ENCODE measurements at regions not wholly inside any gene's neighbourhood (a gene's known extent, or its start where the extent isn't known, plus 50 kb on each side); places are given as distances from the start of the nearest gene placed in this dataset.
"Not testable (repeated sequence)": the region's sequence is repeated elsewhere in the genome, so short reads cannot be mapped to it uniquely, and the experiment has no call there.

DNA sequence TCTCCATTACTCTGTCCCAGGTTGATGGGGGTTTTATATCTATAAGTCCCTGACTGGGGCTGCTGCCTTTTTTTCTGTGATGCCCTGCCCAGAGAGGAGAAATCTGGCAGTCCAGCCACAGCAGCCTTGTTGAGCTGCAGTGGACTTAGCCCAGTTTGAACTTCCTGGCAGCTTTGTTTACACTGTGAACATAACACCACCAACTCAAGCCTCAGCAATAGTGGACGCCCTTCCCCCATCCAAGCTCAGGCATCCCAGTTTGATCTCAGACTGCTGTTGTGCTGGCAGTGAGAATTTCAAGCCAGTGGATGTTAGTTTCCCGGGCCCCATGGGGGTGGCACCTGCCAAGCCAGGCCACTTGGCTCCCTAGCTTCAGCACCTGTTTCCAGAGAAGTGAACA, 298.5 kb upstream of the KDM5D start:
- DNase-seq: no peak

DNA sequence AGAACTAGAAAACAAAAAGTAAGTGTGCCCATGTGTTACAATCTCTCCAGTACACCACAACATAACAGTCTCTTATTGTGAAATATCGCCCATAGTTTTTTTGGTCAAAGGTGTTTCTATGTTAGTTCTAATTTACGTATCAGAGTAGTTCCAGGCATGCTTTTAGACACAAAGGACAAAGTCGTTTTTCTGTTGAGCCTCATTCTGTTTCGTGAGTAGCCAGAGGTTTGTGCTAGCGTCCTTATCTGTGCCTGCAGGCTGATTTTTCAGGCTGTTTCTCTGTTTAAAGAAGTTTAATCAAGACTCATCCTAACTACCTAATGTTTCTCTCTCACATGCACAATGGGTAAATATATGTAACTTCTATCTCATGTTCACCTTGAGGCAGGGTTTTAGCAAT, 281.1 kb upstream of the KDM5D start:
- no peak for DNase-seq

DNA sequence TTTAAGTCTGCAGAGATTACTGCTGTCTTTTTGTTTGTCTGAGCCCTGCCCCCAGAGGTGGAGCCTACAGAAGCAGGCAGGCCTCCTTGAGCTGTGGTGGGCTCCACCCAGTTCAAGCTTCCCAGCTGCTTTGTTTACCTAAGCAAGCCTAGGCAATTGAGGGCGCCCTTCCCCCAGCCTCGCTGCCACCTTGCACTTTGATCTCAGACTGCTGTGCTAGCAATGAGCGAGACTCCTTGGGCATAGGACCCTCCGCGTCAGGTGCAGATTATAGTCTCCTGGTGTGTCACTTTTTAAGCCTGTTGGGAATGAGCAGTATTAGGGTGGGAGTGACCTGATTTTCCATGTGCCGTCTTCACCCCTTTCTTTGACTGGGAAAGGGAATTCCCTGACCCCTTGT, 248.9 kb upstream of the KDM5D start:
- not testable (repeated sequence) for DNase-seq

DNA sequence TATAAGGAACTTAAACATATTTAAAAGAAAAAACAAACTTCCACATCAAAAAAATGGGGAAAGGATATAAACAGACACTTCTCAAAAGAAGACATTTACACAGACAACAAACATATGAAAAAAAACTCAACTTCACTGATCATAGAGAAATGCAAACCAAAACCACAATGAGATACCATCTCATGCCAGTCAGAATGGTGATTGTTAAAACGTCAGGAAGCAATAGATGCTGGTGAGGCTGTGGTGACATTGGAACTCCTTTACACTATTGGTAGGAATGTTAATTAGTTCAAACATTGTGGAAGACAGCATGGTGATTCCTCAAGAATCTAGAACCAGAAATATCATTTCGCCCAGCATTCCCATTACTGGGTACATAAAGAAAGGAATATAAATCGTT, 228.5 kb upstream of the KDM5D start:
- no peak for DNase-seq

DNA sequence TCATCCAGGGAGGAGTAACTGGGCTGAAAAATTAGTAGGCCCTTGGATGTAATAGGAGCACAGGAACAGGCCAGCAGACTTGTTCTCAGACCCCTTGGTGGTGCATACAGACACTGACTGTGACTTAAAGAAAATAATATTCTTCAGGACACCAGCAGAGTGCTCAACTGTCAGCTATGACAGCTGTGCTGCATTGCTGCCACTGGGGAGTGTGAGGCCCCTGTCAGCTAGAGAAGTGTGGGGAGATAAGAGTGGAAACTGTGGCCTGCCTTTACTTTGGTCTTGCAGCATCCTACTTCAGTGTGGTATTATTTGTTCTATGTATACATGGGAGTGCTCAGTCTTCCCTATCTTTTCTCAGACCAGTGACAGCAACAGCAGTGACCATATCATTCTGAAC, 203.2 kb upstream of the KDM5D start:
- DNase-seq: no peak

DNA sequence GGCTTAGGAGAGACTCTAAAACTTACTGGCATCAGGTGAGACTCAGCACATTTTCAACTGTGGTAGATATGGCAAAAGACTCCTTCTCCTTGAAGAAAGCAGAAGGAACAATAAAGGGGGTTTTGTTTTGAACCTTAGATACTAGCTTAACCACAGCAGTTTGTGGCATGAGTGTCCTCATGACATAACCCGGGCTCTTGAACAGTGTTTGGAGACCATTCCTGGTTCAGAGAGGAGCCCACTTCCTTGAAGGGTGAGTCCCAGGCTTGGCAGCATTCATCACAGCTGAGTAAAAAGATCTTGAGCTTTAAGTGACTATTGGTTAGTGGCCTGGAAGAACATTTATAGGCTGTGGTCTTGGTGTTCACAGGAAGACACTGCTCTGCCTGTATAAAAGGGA, 154.5 kb upstream of the KDM5D start:
- DNase-seq: no peak

DNA sequence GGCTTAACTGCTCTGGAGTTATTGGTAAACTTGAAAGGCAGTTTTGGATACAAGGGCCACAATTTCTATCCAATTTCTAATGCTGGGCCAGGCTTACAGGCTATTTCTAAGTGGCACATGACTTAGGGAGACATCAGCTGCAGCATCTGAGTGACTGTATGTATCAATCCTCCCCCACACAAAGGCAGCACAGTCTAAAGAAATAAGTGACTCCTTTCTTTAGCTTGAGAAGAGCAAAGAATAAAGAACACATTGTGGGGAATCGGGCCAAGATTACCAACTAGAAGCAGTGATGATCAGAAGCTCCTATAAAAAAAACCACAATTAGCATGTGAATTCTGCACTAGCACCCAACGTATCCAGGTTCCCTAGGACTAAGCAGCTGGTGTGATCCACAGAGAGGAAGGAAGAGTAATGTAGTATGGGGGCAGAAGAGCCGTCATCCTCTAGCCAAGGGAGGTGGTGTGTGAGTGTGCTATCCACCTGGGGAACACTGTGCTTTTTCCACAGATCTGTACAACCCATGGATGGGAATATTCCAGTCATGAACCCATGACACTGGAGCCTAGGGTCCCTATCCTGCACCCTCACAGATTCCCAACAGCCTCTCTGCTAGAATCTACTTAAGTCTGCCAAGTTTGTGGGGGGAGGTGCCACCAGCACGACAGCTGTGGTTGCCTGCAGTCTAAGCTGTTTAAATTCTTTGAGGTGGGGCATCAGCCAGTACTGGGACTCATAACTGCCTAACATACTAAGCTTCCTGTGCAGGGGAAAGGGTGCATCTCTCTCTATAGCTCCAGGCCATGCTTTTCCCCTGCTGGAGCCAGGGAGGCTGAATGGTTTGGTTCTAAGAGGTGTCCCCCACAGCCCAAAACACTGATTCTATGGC, 147.8 kb upstream of the KDM5D start:
- DNase-seq: no peak

DNA sequence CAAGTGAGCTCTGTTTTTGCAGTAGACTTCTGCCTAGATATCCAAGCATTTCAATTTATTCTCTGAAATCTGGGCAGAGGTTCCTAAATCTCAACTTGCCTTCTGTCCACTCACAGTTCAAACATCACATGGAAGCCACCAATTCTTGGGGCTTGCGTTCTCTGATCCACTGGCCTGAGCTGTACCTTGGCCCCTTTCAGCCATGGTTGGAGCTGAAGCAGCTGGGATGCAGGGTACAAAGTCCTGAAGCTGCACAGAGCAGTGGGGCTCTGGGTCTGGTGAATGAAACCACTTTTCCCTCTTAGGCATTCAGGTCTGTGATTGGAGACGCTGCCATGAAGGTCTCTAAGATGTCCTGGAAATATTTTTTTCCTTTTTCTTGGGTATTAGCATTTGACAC, 137.6 kb upstream of the KDM5D start:
- DNase-seq: no peak

DNA sequence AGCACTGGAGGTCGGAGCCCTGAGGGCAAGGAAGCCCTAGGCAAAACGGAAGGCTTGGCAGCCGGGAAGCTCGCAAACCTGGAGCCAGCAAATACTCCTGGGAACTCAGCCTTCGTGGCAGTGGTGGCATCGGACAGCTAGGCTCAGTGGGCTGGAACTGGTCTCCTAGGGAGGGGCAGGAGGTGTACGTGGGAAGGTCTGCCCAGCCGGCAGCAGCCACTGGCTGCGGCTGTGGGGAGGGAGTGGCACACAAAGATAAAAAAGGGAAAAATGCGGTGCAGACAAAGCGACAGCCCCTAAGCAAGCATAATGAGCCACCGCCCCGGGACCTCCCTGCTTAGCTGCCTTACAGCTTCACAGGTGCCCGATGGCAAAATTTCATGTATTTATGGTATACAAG, 125.2 kb upstream of the KDM5D start:
- no peak for DNase-seq

DNA sequence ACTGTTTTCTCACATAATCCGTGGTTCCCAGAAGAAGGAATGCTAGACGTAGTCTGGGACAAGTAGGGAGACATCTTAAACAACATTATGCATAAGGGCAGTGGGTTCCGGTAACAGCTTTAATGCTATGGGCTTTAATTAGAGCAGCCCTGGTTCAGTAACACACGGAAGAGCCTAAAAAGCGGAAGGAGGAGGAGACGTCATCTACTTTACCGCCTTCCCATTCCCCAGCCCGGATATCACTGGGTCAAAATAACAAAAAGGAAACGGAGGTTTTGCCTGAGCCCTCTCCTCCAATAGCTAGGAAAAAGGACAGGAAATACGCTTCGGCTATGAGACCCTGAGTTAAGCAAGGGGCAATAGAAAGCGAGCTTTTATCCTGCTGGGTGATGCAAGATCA, 124.8 kb upstream of the KDM5D start:
- DNase-seq: no peak

DNA sequence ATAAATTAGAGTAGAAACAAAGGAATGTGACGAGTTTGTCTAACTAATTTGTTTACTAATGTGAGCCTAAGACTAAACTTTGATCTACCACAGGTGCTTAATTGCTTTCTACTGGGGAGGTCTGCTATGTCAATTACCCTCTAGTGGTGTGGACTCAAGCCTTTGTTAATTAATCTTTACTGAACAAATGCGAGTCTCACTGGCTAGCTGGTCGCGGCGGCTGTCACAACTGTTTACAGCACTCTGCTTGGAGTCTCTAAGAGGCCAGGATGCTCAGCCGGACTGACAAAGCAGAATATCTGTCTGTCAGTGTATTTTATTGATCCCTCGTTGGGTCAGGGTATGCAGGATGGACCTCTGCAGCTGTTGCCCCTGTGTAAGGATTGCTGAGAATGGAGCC, 124.1 kb upstream of the KDM5D start:
- no peak for DNase-seq

DNA sequence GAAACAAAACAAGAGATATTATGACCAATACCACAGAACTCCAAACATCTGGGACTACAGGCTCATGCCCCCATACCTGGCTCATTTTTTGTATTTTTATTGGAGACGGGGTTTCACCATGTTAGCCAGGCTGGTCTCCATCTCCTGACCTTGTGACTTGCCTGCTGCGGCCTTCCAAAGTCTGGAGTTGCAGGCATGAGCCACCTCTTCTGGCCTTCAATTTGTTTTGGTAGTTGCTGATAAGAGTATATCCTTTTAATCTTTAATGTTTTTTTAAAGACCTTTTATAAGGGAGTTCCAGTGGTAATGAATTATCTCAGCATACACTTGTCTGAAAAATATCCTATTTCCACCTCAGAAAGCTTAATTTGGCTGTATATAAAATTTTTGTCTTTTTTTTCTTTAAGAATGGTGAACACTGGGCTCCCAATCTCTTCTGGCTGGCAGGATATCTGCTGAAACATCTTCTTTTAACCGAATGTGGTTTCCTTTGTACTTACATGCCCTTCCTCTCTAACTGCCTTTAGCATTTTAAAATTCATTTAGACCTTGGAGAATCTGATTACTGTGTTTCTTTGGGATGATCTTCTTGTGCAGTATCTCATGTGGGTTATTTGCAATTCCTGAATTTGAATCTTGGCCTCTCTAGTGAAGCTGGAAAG, 112.1 kb upstream of the KDM5D start:
- no peak for DNase-seq

DNA sequence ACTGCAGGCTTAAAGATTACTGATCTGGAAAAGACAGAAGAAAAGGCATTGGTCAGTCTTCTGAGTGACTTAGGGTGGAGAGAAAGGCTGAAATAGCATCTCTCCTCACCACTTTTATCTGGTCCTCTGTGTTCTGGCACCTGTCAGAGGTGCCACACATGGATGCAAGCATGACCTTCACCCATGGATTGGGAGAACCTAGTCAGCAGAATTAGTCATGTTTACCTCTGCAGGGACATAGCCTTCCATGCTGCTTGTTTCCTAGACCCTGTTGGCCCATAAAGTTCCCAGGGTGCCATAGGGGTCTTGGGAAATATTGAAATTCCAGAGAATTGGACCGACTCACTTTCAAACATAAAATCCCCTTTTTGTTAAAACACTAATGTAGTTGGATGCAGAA, 98.4 kb upstream of the KDM5D start:
- DNase-seq: no peak

DNA sequence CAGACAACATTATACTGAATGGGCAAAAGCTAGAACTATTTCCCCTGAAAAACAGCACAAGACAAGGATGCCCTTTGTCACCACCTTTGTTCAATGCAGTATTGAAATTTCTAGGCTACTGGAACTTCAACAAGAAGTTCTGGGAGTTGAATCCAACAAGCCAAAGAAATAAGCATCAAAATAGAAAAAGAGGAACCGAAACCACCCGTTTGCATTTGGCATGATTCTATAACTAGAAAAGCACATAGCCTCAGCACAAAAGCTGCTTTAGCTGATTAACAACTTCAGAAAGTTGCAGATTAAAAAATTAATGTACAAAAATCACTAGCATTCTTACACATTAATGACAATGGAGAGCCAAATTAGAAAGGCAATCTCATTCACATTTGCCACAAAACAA, 79.6 kb upstream of the KDM5D start:
- DNase-seq: no peak

DNA sequence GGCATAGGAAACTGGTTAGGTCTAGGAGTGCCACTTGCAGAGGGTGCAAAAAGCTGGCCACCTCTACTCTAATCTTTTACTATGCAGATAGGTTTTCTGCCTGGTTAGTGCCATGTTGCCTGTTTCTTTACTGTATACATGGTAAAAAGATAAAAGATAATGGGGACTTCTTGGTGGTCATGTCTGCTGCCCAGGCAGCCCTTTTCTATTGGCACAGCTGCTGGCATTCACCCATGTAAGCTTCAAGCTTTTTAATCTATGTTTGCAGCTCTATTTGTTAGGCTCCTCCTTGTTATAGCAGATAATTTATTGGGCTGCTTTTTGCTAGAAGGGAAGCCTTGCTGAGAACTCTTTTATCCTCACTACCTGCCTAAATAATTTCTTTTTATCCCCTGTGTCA, 74.0 kb upstream of the KDM5D start:
- no peak for DNase-seq

DNA sequence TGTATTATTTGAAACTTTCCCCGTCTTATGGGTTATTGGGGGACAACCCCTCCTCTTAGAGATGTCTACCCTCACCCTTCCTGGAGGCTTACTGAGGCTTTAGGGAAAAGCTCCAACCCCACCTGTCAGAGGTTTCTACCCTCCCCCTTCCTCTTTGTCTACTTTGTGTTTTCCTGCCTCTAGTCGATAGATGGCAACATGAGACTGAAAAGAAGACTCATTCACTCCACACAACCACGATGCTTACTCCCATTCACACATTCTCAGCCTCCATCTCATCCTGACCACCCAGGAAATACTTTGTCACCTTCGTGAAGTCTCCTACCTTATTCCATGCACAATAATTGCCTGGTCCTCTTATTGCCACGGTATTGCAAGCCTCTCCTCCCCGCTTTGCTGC, 72.4 kb upstream of the KDM5D start:
- DNase-seq: no peak

DNA sequence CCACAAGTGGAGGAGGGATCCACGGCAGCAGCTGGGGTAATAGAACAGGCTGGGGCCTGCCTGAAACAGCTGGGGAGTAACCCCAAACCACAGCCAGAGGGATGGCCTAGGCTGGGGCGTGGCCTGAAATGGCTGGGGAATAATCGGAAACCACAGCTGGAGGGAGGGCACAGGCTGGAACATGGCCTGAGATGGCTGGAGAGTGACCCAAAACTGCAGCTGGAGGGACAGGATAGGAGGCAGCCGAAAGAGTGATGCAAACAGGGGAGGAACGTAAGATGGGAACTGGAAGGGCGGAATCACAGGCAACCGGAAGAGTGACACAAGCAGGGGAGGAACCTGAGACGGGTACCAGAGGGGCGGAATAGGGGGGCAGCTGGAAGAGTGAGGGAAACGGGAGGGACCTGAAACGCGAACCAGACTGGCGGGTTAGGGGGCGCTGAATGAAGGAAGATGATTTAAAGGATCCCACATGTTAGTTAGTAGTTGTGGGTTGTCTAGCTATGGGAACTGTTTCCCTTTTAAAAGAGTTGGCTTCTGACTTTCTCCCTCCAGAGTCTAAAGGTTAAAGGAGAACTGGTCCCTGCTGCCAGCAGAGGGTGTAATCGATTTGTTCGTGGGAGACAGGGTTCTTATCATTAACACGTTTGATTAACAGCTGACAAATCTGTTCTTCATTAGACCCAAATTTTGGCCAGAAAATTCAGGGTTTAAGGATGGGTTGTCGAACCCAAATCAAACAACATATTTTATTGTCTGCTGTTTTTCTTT, 71.7 kb upstream of the KDM5D start:
- peak in 1 of 2 experiments; percentile 3 for DNase-seq

Data from activated CD4-positive, alpha-beta T cell treated with anti-CD3 and anti-CD28 coated beads, Interleukin-2, amount 50 U/mL, for 48 hours (primary cell).